GM12878 (cell line): ENCODE measurements at regions not wholly inside any gene's neighbourhood (a gene's known extent, or its start where the extent isn't known, plus 50 kb on each side); places are given as distances from the start of the nearest gene placed in this dataset.

ENCODE experiments used
- ATAC-seq: fragments of 200-7000 bp; cut with Tn5 transposase; 3 replicates; pipeline ENCODE4 v1.9.1; 2020; ENCODE audit warnings: mild to moderate bottlenecking, moderate library complexity
- BruUV-seq: library from RNA; stranded (reverse); fragments of 400-500 nt; replicated peaks from 2 replicates; lab custom pipeline; 2021; lab: Mats Ljungman, UMichigan
- CTCF ChIA-PET: fragments of 300-600 bp; sonication (Branson Sonifier 250); formaldehyde crosslinking; extraction: SDS; loops from one replicate; lab custom pipeline; 2021; ENCODE audit warnings: inconsistent platforms; lab: Yijun Ruan, JAX
- POLR2A ChIA-PET: fragments of 350-600 bp; formaldehyde crosslinking; extraction: SDS; loops from one replicate; lab custom pipeline; 2021; ENCODE audit warnings: inconsistent platforms; lab: Charles Lee
- RAD21 ChIA-PET: fragments of 300-600 bp; sonication (Branson Sonifier 250); formaldehyde crosslinking; loops from one replicate; lab custom pipeline; 2023; ENCODE audit warnings: antibody characterized with exemption; ENCODE audit not compliant: unreplicated experiment; lab: Charles Lee
- SMC1A ChIA-PET: fragments of 300-600 bp; sonication (Branson Sonifier 250); formaldehyde crosslinking; loops from one replicate; lab custom pipeline; 2023; ENCODE audit not compliant: unreplicated experiment, uncharacterized antibody; lab: Charles Lee
- DNase-seq: peaks from one replicate; pipeline ENCODE4 v3.0.0-alpha.2; 2011; ENCODE audit warnings: low read depth, low spot score
- FAIRE-seq: peaks from 3 replicates; lab custom pipeline; 2011; peaks lifted over from hg19 to GRCh38; lab: Jason Lieb, UNC
- H2AFZ ChIP-seq: 2 replicates; pipeline ENCODE4 v1.6.0; 2011; ENCODE audit warnings: low read depth, low read length, control low read depth; ENCODE audit not compliant: control insufficient read depth
- H3K27ac ChIP-seq: 2 replicates; pipeline ENCODE4 v1.5.1; 2011; ENCODE audit warnings: control low read depth; ENCODE audit not compliant: control insufficient read depth, insufficient read depth
- H3K27me3 ChIP-seq, 2 experiments: replicated peaks in 1 of 2; 2 replicates each; pipeline versions ENCODE4 v1.6.0 to v1.6.1; 2011; ENCODE audit warnings: low read length in 1 of 2; ENCODE audit not compliant: control insufficient read depth in 2 of 2, insufficient read depth in 2 of 2
- H3K36me3 ChIP-seq, 2 experiments: 2 replicates each; pipeline ENCODE4 v1.5.1; 2011; ENCODE audit warnings: low read length in 1 of 2; ENCODE audit not compliant: control insufficient read depth in 2 of 2, insufficient read depth in 2 of 2
- H3K4me1 ChIP-seq: 2 replicates; pipeline ENCODE4 v1.6.1; 2011; ENCODE audit warnings: mild to moderate bottlenecking, low read length, moderate library complexity, mixed read lengths; ENCODE audit not compliant: control insufficient read depth, insufficient read depth
- H3K4me2 ChIP-seq: 2 replicates; pipeline ENCODE4 v1.6.0; 2011; ENCODE audit warnings: control low read depth; ENCODE audit not compliant: control insufficient read depth, insufficient read depth
- H3K4me3 ChIP-seq: fragments of 200-600 bp; sonication (generic); 2 replicates; pipeline ENCODE4 v1.5.1; 2016
- H3K79me2 ChIP-seq: 2 replicates; pipeline ENCODE4 v1.6.0; 2011; ENCODE audit warnings: low read length; ENCODE audit not compliant: control insufficient read depth, insufficient read depth
- H3K9ac ChIP-seq: 2 replicates; pipeline ENCODE4 v1.8.0; 2011; ENCODE audit warnings: low read length, control low read depth, mixed read lengths; ENCODE audit not compliant: control insufficient read depth, insufficient read depth
- H3K9me3 ChIP-seq: replicated peaks from 3 replicates; pipeline ENCODE4 v1.5.1; 2011; ENCODE audit warnings: mild to moderate bottlenecking, low read length; ENCODE audit not compliant: control insufficient read depth, insufficient read depth
- H4K20me1 ChIP-seq: 2 replicates; pipeline ENCODE4 v1.6.0; 2011; ENCODE audit not compliant: control insufficient read depth, insufficient read depth
- BCL11A ChIP-seq: IDR thresholded peaks from 2 replicates; pipeline ENCODE4 v1.6.1; 2011; ENCODE audit warnings: low read depth, low read length
- BMI1 ChIP-seq: fragments of 450-650 bp; IDR thresholded peaks from 2 replicates; pipeline ENCODE4 v1.6.1; 2016; ENCODE audit warnings: mild to moderate bottlenecking, moderate library complexity, borderline replicate concordance
- BRCA1 ChIP-seq: IDR thresholded peaks from 2 replicates; pipeline ENCODE4 v1.6.1; 2011; ENCODE audit warnings: low read depth, low read length, improper control_type of control experiment
- CHD2 ChIP-seq: IDR thresholded peaks from 2 replicates; pipeline ENCODE4 v1.6.1; 2011; ENCODE audit warnings: low read depth, low read length, improper control_type of control experiment, borderline replicate concordance
- ELK1 ChIP-seq: IDR thresholded peaks from 2 replicates; pipeline ENCODE4 v1.6.1; 2012; ENCODE audit warnings: low read depth, low read length, improper control_type of control experiment
- GATAD2B ChIP-seq: fragments of 450-650 bp; conservative IDR thresholded peaks from 2 replicates; pipeline ENCODE4 v1.6.1; 2017; ENCODE audit warnings: low read depth, mild to moderate bottlenecking, moderate library complexity
- HDGF ChIP-seq: fragments of 450-650 bp; IDR thresholded peaks from 2 replicates; pipeline ENCODE4 v1.6.1; 2016; ENCODE audit warnings: antibody characterized with exemption
- POLR2AphosphoS5 ChIP-seq: IDR thresholded peaks from 2 replicates; pipeline ENCODE4 v1.6.1; 2011; ENCODE audit warnings: mild to moderate bottlenecking, low read length, inconsistent platforms
- SPI1 ChIP-seq: IDR thresholded peaks from 2 replicates; pipeline ENCODE4 v1.6.1; 2011; ENCODE audit warnings: low read depth, mild to moderate bottlenecking, low read length, moderate library complexity, borderline replicate concordance; ENCODE audit not compliant: insufficient read depth
- SREBF2 ChIP-seq: IDR thresholded peaks from 2 replicates; pipeline ENCODE4 v1.6.1; 2012; ENCODE audit warnings: mild to moderate bottlenecking, low read length
- SUZ12 ChIP-seq: fragments of 200-600 bp; sonication (generic); IDR thresholded peaks from one replicate; pipeline ENCODE4 v1.6.1; 2018; ENCODE audit warnings: antibody characterized with exemption, mild to moderate bottlenecking; ENCODE audit not compliant: unreplicated experiment
- ZBTB40 ChIP-seq: fragments of 450-650 bp; IDR thresholded peaks from 2 replicates; pipeline ENCODE4 v1.6.1; 2016; ENCODE audit warnings: mild to moderate bottlenecking, moderate library complexity, borderline replicate concordance
- WGBS: methylation state at CpG from one replicate; pipeline ENCODE4 v1.1.6; 2016; ENCODE audit warnings: low lambda C conversion rate; ENCODE audit not compliant: insufficient replicate concordance, insufficient coverage; ENCODE audit errors: missing lambda C conversion rate; 5-methylcytosine and 5-hydroxymethylcytosine counted together
- in situ Hi-C: fragments of 300-500 bp; cut with MboI; formaldehyde crosslinking; loops from 9 replicates; pipeline ENCODE4 v1.14.3; 2018; ENCODE audit warnings: mixed read lengths
- intact Hi-C: fragments of 100-400 bp; cut with micrococcal nuclease; formaldehyde crosslinking; loops from one replicate; pipeline ENCODE4 v1.14.2; 2022; ENCODE audit not compliant: unreplicated experiment

DNA sequence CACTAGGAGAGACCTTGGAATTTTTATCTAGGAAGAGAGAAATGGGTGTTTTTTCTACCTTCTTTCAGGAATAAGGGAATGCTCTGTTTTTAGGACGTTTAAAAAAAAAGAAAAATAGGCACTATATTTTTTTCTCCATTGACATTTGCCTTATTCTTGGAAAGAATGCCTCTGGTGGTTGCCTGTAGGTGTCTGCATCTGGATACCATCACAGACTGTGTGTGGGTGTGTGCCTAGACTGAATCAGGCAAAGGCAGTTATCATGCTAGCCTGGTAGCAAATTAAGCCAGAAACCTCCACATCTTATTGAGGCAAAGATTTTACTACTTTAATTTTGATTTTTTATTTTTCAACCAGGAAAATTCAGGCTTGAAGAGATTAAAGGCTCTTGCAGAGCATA lies 513.6 kb upstream of the KCNMB2 start (continued):
- TF ChIP-seq BMI1 (no peak), POLR2AphosphoS5 (no peak)

DNA sequence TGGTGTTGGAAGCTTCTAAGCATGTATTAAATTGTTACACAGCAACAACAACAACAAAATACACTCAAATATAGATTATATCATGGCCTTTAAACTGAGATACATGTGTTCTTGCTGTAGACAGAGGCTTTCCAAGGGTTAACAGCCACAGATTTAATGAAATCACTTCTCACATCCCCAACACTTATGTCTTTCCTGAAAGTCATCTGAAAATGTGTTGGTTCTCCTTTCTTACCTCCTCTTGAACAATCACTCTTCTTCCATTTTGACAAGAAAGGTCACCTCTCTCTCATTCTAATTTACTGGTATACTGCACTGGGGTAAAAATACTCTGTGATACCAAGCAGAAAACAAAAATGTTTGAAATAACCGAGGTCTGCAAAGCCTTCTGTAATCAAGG lies 507.3 kb upstream of the KCNMB2 start:
- Histone ChIP-seq H3K27me3 (no peaks in the 10 kb centered on the region), H4K20me1 (no peaks in the 10 kb centered on the region), H3K27ac (no peak overlapping the region), H3K4me2 (no peak overlapping the region), H3K36me3 (no peaks in the 10 kb centered on the region), H3K4me3 (no peak overlapping the region), H3K79me2 (no peaks in the 10 kb centered on the region), H3K9me3 (no peaks in the 10 kb centered on the region), H2AFZ (no peak overlapping the region), H3K9ac (no peak overlapping the region), H3K4me1 (no peaks in the 10 kb centered on the region)
- in situ Hi-C loops (no loop called here), intact Hi-C loops (no loop called here)
- POLR2A ChIA-PET: no interaction called here
- RAD21 ChIA-PET: no interaction called here
- SMC1A ChIA-PET: no interaction called here
- FAIRE-seq (no peak), ATAC-seq (no peak), DNase-seq (no peak)
- TF ChIP-seq HDGF: no peak
- WGBS: 13% methylated on average over 1 of the region's 1 CpG
- CTCF ChIA-PET: no interaction called here
- no TSS peak for BruUV-seq

DNA sequence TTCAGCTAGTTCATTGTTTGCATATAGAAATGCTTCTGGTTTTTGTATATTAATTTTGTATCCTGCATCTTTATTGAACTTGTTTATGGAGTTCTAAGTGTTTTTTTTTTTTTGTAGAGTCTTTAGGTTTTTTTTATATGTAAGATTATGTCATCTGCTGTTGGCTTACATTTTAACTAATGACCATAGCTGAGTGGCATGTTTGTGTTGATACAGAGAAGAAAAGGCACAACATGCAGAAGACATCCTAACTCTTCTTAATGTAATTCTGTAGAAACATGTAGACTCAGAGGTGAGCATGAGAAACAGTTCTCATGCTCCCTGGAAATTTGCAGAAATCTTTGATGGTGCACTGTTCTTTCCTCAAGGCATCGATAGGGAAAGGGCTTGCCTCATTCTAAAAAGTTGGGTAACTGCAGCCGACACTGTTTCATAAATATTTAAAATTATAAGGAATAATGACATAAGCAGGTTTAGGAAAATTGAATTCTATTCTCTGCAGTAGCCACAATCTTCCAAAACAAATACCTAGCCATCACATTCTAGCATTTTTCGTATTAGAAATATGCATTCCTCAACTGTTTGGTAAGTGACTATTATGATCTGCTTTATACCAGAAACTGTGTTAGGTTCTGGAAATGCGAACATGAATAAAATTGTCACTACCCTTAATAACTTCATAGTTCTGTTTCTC lies 499.6 kb upstream of the KCNMB2 start:
- ChIA-PET CTCF (no interaction called here), POLR2A (no interaction called here), RAD21 (no interaction called here), SMC1A (no interaction called here)
- Histone ChIP-seq H3K27ac (no peak overlapping the region), H3K4me1 (no peaks in the 10 kb centered on the region), H4K20me1 (no peaks in the 10 kb centered on the region), H3K9me3 (no peaks in the 10 kb centered on the region), H3K36me3 (no peaks in the 10 kb centered on the region), H3K79me2 (no peaks in the 10 kb centered on the region), H3K4me3 (no peak overlapping the region), H2AFZ (no peak overlapping the region), H3K27me3 (no peaks in the 10 kb centered on the region), H3K9ac (no peak overlapping the region), H3K4me2 (no peak overlapping the region)
- FAIRE-seq (no peak), DNase-seq (no peak), ATAC-seq (no peak)
- intact Hi-C loops: no loop called here
- no TSS peak for BruUV-seq
- 56% methylated on average over 4 of the region's 4 CpGs for WGBS
- in situ Hi-C loops: no loop called here
- TF ChIP-seq BRCA1 (no peak), ELK1 (no peak), ZBTB40 (no peak), CHD2 (no peak), GATAD2B (no peak), SREBF2 (no peak), SUZ12 (no peak), SPI1 (no peak), BCL11A (no peak)
